H1 (cell line): ENCODE measurements at regions not wholly inside any gene's neighbourhood (a gene's known extent, or its start where the extent isn't known, plus 50 kb on each side); places are given as distances from the start of the nearest gene placed in this dataset.
A peak's percentile ranks its signal among the peaks of the same experiment; 100 is the strongest.

Source experiments
- CTCF ChIA-PET: fragments of 300-600 bp; sonication (Branson Sonifier 250); formaldehyde crosslinking; loops from one replicate; lab custom pipeline; 2021; ENCODE audit not compliant: partially characterized antibody; lab: Charles Lee
- POLR2A ChIA-PET: fragments of 300-600 bp; sonication (Branson Sonifier 250); formaldehyde crosslinking; loops from one replicate; lab custom pipeline; 2021; ENCODE audit warnings: inconsistent platforms; ENCODE audit not compliant: partially characterized antibody; lab: Charles Lee
- DNase-seq, 2 experiments: peaks; one replicate each; pipeline versions ENCODE4 v3.0.0 to v3.0.0-alpha.2; 2010 to 2022; ENCODE audit warnings: low spot score in 2 of 2, low read depth in 1 of 2, mixed read lengths in 1 of 2
- FAIRE-seq: peaks from 2 replicates; lab custom pipeline; 2011; peaks lifted over from hg19 to GRCh38; lab: Jason Lieb, UNC
- H2AFZ ChIP-seq: 2 replicates; pipeline ENCODE4 v1.8.1; 2012; ENCODE audit warnings: low read length, inconsistent platforms
- H2AK5ac ChIP-seq: 2 replicates; pipeline ENCODE4 v1.6.1; 2013; ENCODE audit warnings: low read depth, low read length
- H2BK120ac ChIP-seq: replicated peaks from 2 replicates; pipeline ENCODE3; 2013; ENCODE audit warnings: low read depth, low read length, inconsistent platforms
- H2BK12ac ChIP-seq: 2 replicates; pipeline ENCODE4 v1.6.1; 2013; ENCODE audit warnings: low read depth, low read length
- H2BK15ac ChIP-seq: 2 replicates; pipeline ENCODE4 v1.6.1; 2013; ENCODE audit warnings: low read length
- H2BK20ac ChIP-seq: 2 replicates; pipeline ENCODE4 v1.6.1; 2013; ENCODE audit warnings: low read length
- H2BK5ac ChIP-seq: 2 replicates; pipeline ENCODE4 v1.6.1; 2013; ENCODE audit warnings: low read depth, low read length
- H3K14ac ChIP-seq: 2 replicates; pipeline ENCODE4 v1.6.1; 2013; ENCODE audit warnings: inconsistent platforms; ENCODE audit not compliant: insufficient read length
- H3K18ac ChIP-seq: 2 replicates; pipeline ENCODE4 v1.6.1; 2013; ENCODE audit warnings: low read length; ENCODE audit errors: extremely low read depth
- H3K23ac ChIP-seq: 2 replicates; pipeline ENCODE4 v1.6.1; 2013; ENCODE audit warnings: inconsistent platforms; ENCODE audit not compliant: insufficient read length
- H3K23me2 ChIP-seq: 2 replicates; pipeline ENCODE4 v1.6.1; 2013; ENCODE audit warnings: low read depth, low read length
- H3K27ac ChIP-seq: 2 replicates; pipeline ENCODE4 v1.6.1; 2011; ENCODE audit warnings: low read depth, low read length, inconsistent platforms
- H3K27me3 ChIP-seq, 4 experiments: replicated peaks in 1 of 4; 1 replicate in 1 of 4; 2 replicates in 3 of 4; pipeline versions ENCODE4 v1.6.1 to v1.8.1; 2011 to 2013; ENCODE audit warnings: low read length in 3 of 4, mild to moderate bottlenecking in 3 of 4, inconsistent platforms in 2 of 4, mixed read lengths in 2 of 4, moderate library complexity in 1 of 4; ENCODE audit not compliant: control insufficient read depth in 3 of 4, insufficient read depth in 3 of 4; ENCODE audit errors: extremely low read depth in 1 of 4
- H3K36me3 ChIP-seq, 4 experiments: 2 replicates each; pipeline versions ENCODE4 v1.6.1 to v1.8.1; 2011 to 2013; ENCODE audit warnings: mild to moderate bottlenecking in 4 of 4, low read length in 3 of 4, moderate library complexity in 2 of 4, control low read depth in 1 of 4, inconsistent platforms in 1 of 4; ENCODE audit not compliant: insufficient read depth in 4 of 4, control insufficient read depth in 2 of 4
- H3K4ac ChIP-seq: replicated peaks from 2 replicates; pipeline ENCODE3; 2013; ENCODE audit warnings: low read length, low read depth, mixed read lengths, inconsistent platforms; ENCODE audit not compliant: insufficient read length
- H3K4me1 ChIP-seq, 4 experiments: replicated peaks in 1 of 4; 1 replicate in 1 of 4; 2 replicates in 3 of 4; pipeline versions ENCODE4 v1.6.1 to v1.8.1; 2011 to 2013; ENCODE audit warnings: low read length in 3 of 4, inconsistent platforms in 2 of 4, mixed read lengths in 1 of 4; ENCODE audit not compliant: insufficient read depth in 4 of 4, control insufficient read depth in 3 of 4
- H3K4me2 ChIP-seq, 2 experiments: 2 replicates each; pipeline versions ENCODE4 v1.6.1 to v1.8.1; 2011 to 2013; ENCODE audit warnings: low read depth in 2 of 2, low read length in 2 of 2, control low read depth in 1 of 2, inconsistent platforms in 1 of 2, mild to moderate bottlenecking in 1 of 2; ENCODE audit not compliant: insufficient read depth in 1 of 2
- H3K4me3 ChIP-seq, 4 experiments: fragments of 200-600, 300-600 bp in 1 of 4; sonication (generic), shearing (Covaris generic), sonication (Bioruptor Twin) in 1 of 4; 2 replicates each; pipeline versions ENCODE4 v1.5.1 to v1.8.1; 2011 to 2016; ENCODE audit warnings: low read length in 4 of 4, low read depth in 3 of 4, control low read depth in 2 of 4, inconsistent platforms in 2 of 4, mild to moderate bottlenecking in 2 of 4, mixed read lengths in 1 of 4, moderate library complexity in 1 of 4; ENCODE audit not compliant: insufficient read depth in 2 of 4; ENCODE audit errors: extremely low read depth in 1 of 4
- H3K56ac ChIP-seq: replicated peaks from 2 replicates; pipeline ENCODE3; 2013; ENCODE audit warnings: low read depth, mild to moderate bottlenecking, mixed read lengths, low read length, inconsistent platforms; ENCODE audit not compliant: insufficient read length
- H3K79me1 ChIP-seq: 2 replicates; pipeline ENCODE4 v1.6.1; 2013; ENCODE audit warnings: low read depth, low read length, control low read depth
- H3K79me2 ChIP-seq, 2 experiments: 2 replicates each; pipeline versions ENCODE4 v1.6.1 to v1.8.1; 2012 to 2013; ENCODE audit warnings: low read length in 2 of 2, mild to moderate bottlenecking in 2 of 2, inconsistent platforms in 1 of 2; ENCODE audit not compliant: insufficient read depth in 2 of 2, control insufficient read depth in 1 of 2
- H3K9ac ChIP-seq, 4 experiments: replicated peaks in 1 of 4; 1 replicate in 1 of 4; 2 replicates in 3 of 4; pipeline versions ENCODE4 v1.6.1 to v1.8.1; 2011 to 2013; ENCODE audit warnings: low read depth in 3 of 4, low read length in 3 of 4, control low read depth in 2 of 4, mild to moderate bottlenecking in 2 of 4, moderate library complexity in 2 of 4, inconsistent platforms in 1 of 4; ENCODE audit errors: extremely low read depth in 1 of 4
- H3K9me3 ChIP-seq, 2 experiments: 2 replicates each; pipeline versions ENCODE4 v1.6.1 to v1.8.1; 2012 to 2013; ENCODE audit warnings: mild to moderate bottlenecking in 2 of 2, moderate library complexity in 2 of 2, control low read depth in 1 of 2, inconsistent platforms in 1 of 2, low read depth in 1 of 2, low read length in 1 of 2, mixed read lengths in 1 of 2; ENCODE audit not compliant: insufficient read depth in 2 of 2
- H4K20me1 ChIP-seq, 2 experiments: replicated peaks in 1 of 2; 2 replicates each; pipeline versions ENCODE3 to v1.8.1; 2011 to 2013; ENCODE audit warnings: inconsistent platforms in 2 of 2, low read length in 2 of 2, mild to moderate bottlenecking in 1 of 2; ENCODE audit not compliant: insufficient read depth in 2 of 2, control insufficient read depth in 1 of 2
- H4K5ac ChIP-seq: 2 replicates; pipeline ENCODE4 v1.6.1; 2013; ENCODE audit warnings: low read length, low read depth, mixed read lengths, inconsistent platforms; ENCODE audit not compliant: insufficient read length
- H4K8ac ChIP-seq: 2 replicates; pipeline ENCODE4 v1.8.0; 2013; ENCODE audit warnings: mild to moderate bottlenecking, moderate library complexity, low read length, inconsistent platforms; ENCODE audit not compliant: insufficient read depth; ENCODE audit errors: extremely low read depth
- H4K91ac ChIP-seq: replicated peaks from 2 replicates; pipeline ENCODE3; 2013; ENCODE audit warnings: low read length, mixed read lengths, inconsistent platforms; ENCODE audit not compliant: insufficient read length
- BACH1 ChIP-seq: IDR thresholded peaks from 2 replicates; pipeline ENCODE4 v1.6.1; 2012; ENCODE audit warnings: low read length, improper control_type of control experiment
- CTBP2 ChIP-seq: IDR thresholded peaks from 2 replicates; pipeline ENCODE4 v1.7.0; 2011; ENCODE audit warnings: borderline replicate concordance, mild to moderate bottlenecking, moderate library complexity, mixed read lengths, low read length; ENCODE audit not compliant: insufficient read depth, insufficient read length
- KDM5A ChIP-seq: fragments of 200-600 bp; IDR thresholded peaks from 2 replicates; pipeline ENCODE4 v1.7.1; 2012; ENCODE audit warnings: mild to moderate bottlenecking, low read length, inconsistent platforms, mixed read lengths
- POLR2AphosphoS5 ChIP-seq: IDR thresholded peaks from 2 replicates; pipeline ENCODE4 v1.6.1; 2011; ENCODE audit warnings: low read depth, low read length
- RAD21 ChIP-seq, 2 experiments: IDR thresholded peaks in 1 of 2; conservative IDR thresholded peaks in 1 of 2; 2 replicates each; pipeline ENCODE4 v1.6.1; 2011; ENCODE audit warnings: low read depth in 2 of 2, low read length in 2 of 2, improper control_type of control experiment in 1 of 2, inconsistent platforms in 1 of 2, mild to moderate bottlenecking in 1 of 2, moderate library complexity in 1 of 2
- RNF2 ChIP-seq: fragments of 200-900, 300-1000 bp; sonication (generic); IDR thresholded peaks from 2 replicates; pipeline ENCODE4 v1.7.1; 2016; ENCODE audit warnings: borderline replicate concordance, low read depth, mild to moderate bottlenecking, antibody characterized with exemption, low read length; ENCODE audit not compliant: poor library complexity, severe bottlenecking; ENCODE audit errors: missing control alignments
- SIX5 ChIP-seq: IDR thresholded peaks from 2 replicates; pipeline ENCODE4 v1.6.1; 2011; ENCODE audit warnings: mild to moderate bottlenecking, low read depth, low read length

DNA sequence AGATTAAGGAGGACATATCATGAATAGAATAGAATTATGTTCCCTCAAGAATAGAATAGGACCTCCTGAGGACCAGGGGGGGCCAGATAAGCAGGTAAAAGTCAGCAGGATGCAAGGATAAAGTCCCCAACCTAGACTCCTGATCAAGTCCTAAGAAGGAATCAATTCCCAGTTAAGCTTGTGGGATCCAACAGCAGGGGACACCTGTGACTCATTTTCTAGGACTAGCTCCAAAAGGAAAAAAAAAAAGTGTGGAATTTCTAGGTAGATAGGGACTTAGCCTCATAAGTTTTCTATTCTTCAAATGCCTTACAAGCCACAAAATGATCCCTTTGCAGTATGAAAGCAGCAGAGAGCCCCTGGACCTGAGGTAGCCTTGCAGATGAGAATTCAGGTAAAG, 336.2 kb downstream of the WDR11 start:
- no peak for DNase-seq
- Histone ChIP-seq H3K18ac (no peak overlapping the region), H3K4me3 (no peak overlapping the region), H3K4ac (no peak overlapping the region), H2BK120ac (no peak overlapping the region), H4K5ac (no peak overlapping the region), H2AFZ (no peak overlapping the region), H3K56ac (no peak overlapping the region), H3K4me1 (no peaks in the 10 kb centered on the region), H4K91ac (no peak overlapping the region), H3K79me1 (no peaks in the 10 kb centered on the region), H2BK20ac (no peak overlapping the region), H3K27ac (no peak overlapping the region), H3K14ac (no peak overlapping the region), H3K36me3 (no peaks in the 10 kb centered on the region), H2BK5ac (no peak overlapping the region), H4K8ac (no peak overlapping the region), H3K23ac (no peak overlapping the region), H2BK12ac (no peak overlapping the region), H4K20me1 (no peaks in the 10 kb centered on the region), H2BK15ac (no peak overlapping the region), H3K23me2 (no peaks in the 10 kb centered on the region), H3K27me3 (no peaks in the 10 kb centered on the region), H3K4me2 (no peak overlapping the region), H3K9ac (no peak overlapping the region), H3K79me2 (no peaks in the 10 kb centered on the region), H2AK5ac (no peak overlapping the region), H3K9me3 (no peaks in the 10 kb centered on the region; a peak in 1 of 4 replicates)
- TF ChIP-seq SIX5 (no peak), BACH1 (no peak), RAD21 (IDR thresholded peaks at IDR 0.05 in 1 of 2, conservative IDR thresholded peaks at IDR 0.05 in 1 of 2; ENCODE audit: low read depth in 2 of 2, low read length in 2 of 2) (0 out of 4 replicates have a peak, but pooled peaks of 1 of the 2 experiments have one; percentile 15), CTBP2 (no peak), POLR2AphosphoS5 (no peak), RNF2 (no peak), KDM5A (no peak)
- FAIRE-seq: no peak
- ChIA-PET CTCF (interaction anchor here (0.6 to 2.5 kb wide), 8 partner anchors 8 to 1181 kb away, joined by 3 to 9 read pairs (median 4); no protein-coding TSS in a partner anchor), POLR2A (no interaction called here)
